H9 (cell line): ENCODE measurements at regions not wholly inside any gene's neighbourhood (a gene's known extent, or its start where the extent isn't known, plus 50 kb on each side); places are given as distances from the start of the nearest gene placed in this dataset.

ENCODE experiments used
- DNase-seq: peaks from one replicate; pipeline ENCODE4 v3.0.0-alpha.2; 2017
- H2AFZ ChIP-seq: one replicate; pipeline ENCODE4 v1.6.1; 2013; ENCODE audit warnings: mild to moderate bottlenecking, low read length, control low read depth, moderate library complexity
- H2AK5ac ChIP-seq: 2 replicates; pipeline ENCODE4 v1.6.1; 2013; ENCODE audit warnings: low read length, control low read depth, mixed read lengths; ENCODE audit not compliant: insufficient read length
- H2BK120ac ChIP-seq: one replicate; pipeline ENCODE4 v1.6.1; 2013; ENCODE audit warnings: low read depth, mild to moderate bottlenecking, low read length, control low read depth, inconsistent platforms; ENCODE audit not compliant: poor library complexity, severe bottlenecking
- H2BK12ac ChIP-seq: 2 replicates; pipeline ENCODE4 v1.6.1; 2013; ENCODE audit warnings: low read length, control low read depth, mixed read lengths, low read depth; ENCODE audit not compliant: insufficient read length
- H2BK15ac ChIP-seq: 2 replicates; pipeline ENCODE4 v1.6.1; 2013; ENCODE audit warnings: low read depth, low read length, control low read depth
- H2BK20ac ChIP-seq: one replicate; pipeline ENCODE4 v1.6.1; 2013; ENCODE audit warnings: low read depth, mild to moderate bottlenecking, low read length, control low read depth, inconsistent platforms; ENCODE audit not compliant: poor library complexity, severe bottlenecking
- H2BK5ac ChIP-seq: 2 replicates; pipeline ENCODE4 v1.6.1; 2013; ENCODE audit warnings: low read length, control low read depth, mixed read lengths; ENCODE audit not compliant: insufficient read length
- H3K14ac ChIP-seq: 2 replicates; pipeline ENCODE4 v1.6.1; 2013; ENCODE audit warnings: low read length, control low read depth; ENCODE audit not compliant: insufficient read depth
- H3K18ac ChIP-seq: 2 replicates; pipeline ENCODE4 v1.6.1; 2013; ENCODE audit warnings: low read depth, mild to moderate bottlenecking, mixed read lengths, low read length, control low read depth; ENCODE audit not compliant: insufficient read length
- H3K23ac ChIP-seq: 2 replicates; pipeline ENCODE4 v1.6.1; 2013; ENCODE audit warnings: low read length, control low read depth, mixed read lengths, low read depth; ENCODE audit not compliant: insufficient read length
- H3K23me2 ChIP-seq: 2 replicates; pipeline ENCODE4 v1.6.1; 2013; ENCODE audit warnings: low read depth, mild to moderate bottlenecking, mixed read lengths, low read length, control low read depth; ENCODE audit not compliant: insufficient read length, poor library complexity, severe bottlenecking
- H3K27ac ChIP-seq: 2 replicates; pipeline ENCODE4 v1.5.1; 2013; ENCODE audit warnings: low read length, control low read depth, mixed read lengths, low read depth; ENCODE audit not compliant: insufficient read length
- H3K27me3 ChIP-seq: 2 replicates; pipeline ENCODE4 v1.6.1; 2013; ENCODE audit warnings: low read length, control low read depth, inconsistent platforms; ENCODE audit not compliant: insufficient read depth
- H3K4ac ChIP-seq: 2 replicates; pipeline ENCODE4 v1.6.1; 2013; ENCODE audit warnings: low read depth, mild to moderate bottlenecking, control low read depth, inconsistent platforms, low read length, moderate library complexity
- H3K4me1 ChIP-seq: 2 replicates; pipeline ENCODE4 v1.6.1; 2013; ENCODE audit warnings: low read length, control low read depth, inconsistent platforms; ENCODE audit not compliant: insufficient read depth
- H3K4me2 ChIP-seq: 2 replicates; pipeline ENCODE4 v1.6.1; 2013; ENCODE audit warnings: low read length, control low read depth, mixed read lengths; ENCODE audit not compliant: insufficient read length, insufficient read depth
- H3K56ac ChIP-seq: 2 replicates; pipeline ENCODE4 v1.6.1; 2013; ENCODE audit warnings: low read depth, mild to moderate bottlenecking, mixed read lengths, low read length, control low read depth; ENCODE audit not compliant: insufficient read length
- H3K79me1 ChIP-seq: 2 replicates; pipeline ENCODE4 v1.6.1; 2013; ENCODE audit warnings: low read depth, mild to moderate bottlenecking, moderate library complexity, low read length, control low read depth, inconsistent platforms; ENCODE audit not compliant: insufficient read depth, poor library complexity, severe bottlenecking
- H3K79me2 ChIP-seq: 2 replicates; pipeline ENCODE4 v1.6.1; 2013; ENCODE audit warnings: low read length, control low read depth, inconsistent platforms; ENCODE audit not compliant: insufficient read depth
- H3K9ac ChIP-seq: 2 replicates; pipeline ENCODE4 v1.6.1; 2013; ENCODE audit warnings: low read length, control low read depth, mixed read lengths; ENCODE audit not compliant: insufficient read length; ENCODE audit errors: extremely low read depth
- H3K9me3 ChIP-seq: one replicate; pipeline ENCODE4 v1.6.1; 2013; ENCODE audit warnings: low read depth, low read length, inconsistent platforms; ENCODE audit not compliant: control insufficient read depth
- H3T11ph ChIP-seq: one replicate; pipeline ENCODE4 v1.6.1; 2013; ENCODE audit warnings: mild to moderate bottlenecking, low read length, control low read depth, inconsistent platforms
- H4K20me1 ChIP-seq: one replicate; pipeline ENCODE4 v1.6.1; 2013; ENCODE audit not compliant: control insufficient read depth, insufficient read length, insufficient read depth
- H4K5ac ChIP-seq: 2 replicates; pipeline ENCODE4 v1.6.1; 2013; ENCODE audit warnings: low read depth, mild to moderate bottlenecking, mixed read lengths, low read length, control low read depth; ENCODE audit not compliant: insufficient read length
- H4K8ac ChIP-seq: replicated peaks from 2 replicates; pipeline ENCODE4 v1.6.1; 2013; ENCODE audit warnings: low read length, control low read depth, mixed read lengths, low read depth; ENCODE audit not compliant: insufficient read length
- H4K91ac ChIP-seq: 2 replicates; pipeline ENCODE4 v1.6.1; 2013; ENCODE audit warnings: low read depth, mild to moderate bottlenecking, moderate library complexity, mixed read lengths, low read length, control low read depth; ENCODE audit not compliant: insufficient read length
- H3K27ac Mint-ChIP-seq, 3 experiments: 2 replicates in 2 of 3; 3 replicates in 1 of 3; pipeline ENCODE4 v1.8.0; 2020 to 2021; ENCODE audit warnings: mixed read lengths in 3 of 3, mild to moderate bottlenecking in 1 of 3, moderate library complexity in 1 of 3
- H3K27me3 Mint-ChIP-seq: 2 replicates; pipeline ENCODE4 v1.8.0; 2021; ENCODE audit warnings: low read depth, mild to moderate bottlenecking, moderate library complexity, mixed read lengths
- H3K36me3 Mint-ChIP-seq, 3 experiments: 2 replicates in 2 of 3; 3 replicates in 1 of 3; pipeline ENCODE4 v1.8.0; 2020 to 2021; ENCODE audit warnings: low read depth in 3 of 3, mixed read lengths in 3 of 3; ENCODE audit not compliant: insufficient read depth in 1 of 3
- H3K4me1 Mint-ChIP-seq, 2 experiments: 2 replicates each; pipeline ENCODE4 v1.8.0; 2020; ENCODE audit warnings: mixed read lengths in 2 of 2
- H3K4me3 Mint-ChIP-seq, 2 experiments: 2 replicates in 1 of 2; 3 replicates in 1 of 2; pipeline ENCODE4 v1.8.0; 2020 to 2021; ENCODE audit warnings: mild to moderate bottlenecking in 2 of 2, mixed read lengths in 2 of 2, moderate library complexity in 1 of 2
- H3K9me3 Mint-ChIP-seq, 2 experiments: 2 replicates in 1 of 2; 3 replicates in 1 of 2; pipeline ENCODE4 v1.8.0; 2020; ENCODE audit warnings: mild to moderate bottlenecking in 2 of 2, mixed read lengths in 2 of 2, moderate library complexity in 1 of 2
- CTCF ChIP-seq: fragments of 200-600 bp; sonication (generic); conservative IDR thresholded peaks from 3 replicates; pipeline ENCODE4 v1.8.0; 2021; ENCODE audit warnings: antibody characterized with exemption, mild to moderate bottlenecking
- WGBS: extraction: QIAGEN DNeasy Blood & Tissue Kit; methylation state at CpG from one replicate; pipeline ENCODE4 v1.1.7; 2013; ENCODE audit warnings: missing lambda C conversion rate, low lambda C conversion rate, mixed read lengths; ENCODE audit not compliant: insufficient read length; ENCODE audit errors: extremely low coverage; 5-methylcytosine and 5-hydroxymethylcytosine counted together

DNA sequence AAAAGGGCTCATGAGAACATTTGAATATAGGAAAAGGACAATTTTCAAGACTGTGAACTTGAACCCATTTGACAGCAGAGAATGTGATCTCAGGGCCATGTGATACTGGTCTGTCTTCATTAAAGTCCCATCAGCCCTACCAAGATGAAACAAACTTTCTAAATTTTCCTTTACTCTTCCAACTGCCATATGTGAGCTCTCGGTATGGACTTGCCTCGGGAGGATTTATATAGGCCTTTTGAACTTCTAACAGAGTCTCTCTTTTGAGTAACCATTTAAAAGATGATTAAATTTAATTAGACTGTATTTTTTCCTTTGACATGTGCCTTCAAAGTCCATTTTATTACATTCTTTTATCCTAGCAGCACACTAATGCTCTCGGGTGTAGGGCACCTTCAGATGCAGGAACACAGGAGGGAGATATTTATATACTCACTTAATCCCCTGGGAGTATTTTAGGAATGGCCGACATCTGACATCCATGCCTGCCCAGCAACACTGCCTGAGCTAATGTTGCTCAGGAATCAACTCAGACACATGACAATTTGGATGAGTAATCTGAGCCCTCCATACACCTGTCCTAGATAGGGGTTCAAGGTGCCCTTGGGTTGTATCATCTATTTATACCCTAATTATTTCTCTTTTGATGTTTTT, 155.0 kb downstream of the SLC7A11 start:
- no peaks in the 10 kb centered on the region for H3K27me3 Mint-ChIP-seq
- Histone ChIP-seq H3K79me1 (no peaks in the 10 kb centered on the region), H2BK15ac (no peak overlapping the region), H2BK120ac (no peak overlapping the region), H3K14ac (no peak overlapping the region), H4K20me1 (no peaks in the 10 kb centered on the region), H3T11ph (no peak overlapping the region), H3K4me1 (no peaks in the 10 kb centered on the region), H3K9me3 (no peaks in the 10 kb centered on the region), H3K23me2 (no peaks in the 10 kb centered on the region), H2AFZ (no peak overlapping the region), H3K18ac (no peak overlapping the region), H3K27ac (no peak overlapping the region), H4K91ac (no peak overlapping the region), H3K27me3 (no peaks in the 10 kb centered on the region), H3K23ac (no peak overlapping the region), H3K4ac (no peak overlapping the region), H3K9ac (no peak overlapping the region), H3K4me2 (no peak overlapping the region), H3K79me2 (no peaks in the 10 kb centered on the region), H2BK5ac (no peak overlapping the region), H2BK20ac (no peak overlapping the region), H2BK12ac (no peak overlapping the region), H3K56ac (no peak overlapping the region), H4K5ac (no peak overlapping the region), H2AK5ac (no peak overlapping the region), H4K8ac (no peak overlapping the region)
- peaks cover 16 to 17% of the 10 kb centered on the region in 2 experiments for H3K4me1 Mint-ChIP-seq
- WGBS, result no CpG with 5 or more reads among the region's 4 CpGs
- H3K9me3 Mint-ChIP-seq, result peaks cover 0 to 2% of the 10 kb centered on the region in 2 experiments; a peak in 1 of 5 replicates
- H3K27ac Mint-ChIP-seq, result no peak overlapping the region
- no peaks in the 10 kb centered on the region for H3K36me3 Mint-ChIP-seq
- no peak for DNase-seq
- no peak overlapping the region for H3K4me3 Mint-ChIP-seq
- no peak for TF ChIP-seq CTCF
